Loucy (cell line): ENCODE measurements at regions not wholly inside any gene's neighbourhood (a gene's known extent, or its start where the extent isn't known, plus 50 kb on each side); places are given as distances from the start of the nearest gene placed in this dataset.
A peak's percentile ranks its signal among the peaks of the same experiment; 100 is the strongest.

Source experiments
- H2AFZ ChIP-seq: fragments of 200-600 bp; sonication (generic); 2 replicates; pipeline ENCODE4 v1.6.0; 2016; ENCODE audit warnings: antibody characterized with exemption, mild to moderate bottlenecking, low read length, moderate library complexity
- H3F3A ChIP-seq: fragments of 200-600 bp; 2 replicates; pipeline ENCODE4 v1.6.0; 2016; ENCODE audit warnings: antibody characterized with exemption, low read depth, mild to moderate bottlenecking
- H3K27me3 ChIP-seq: fragments of 200-600 bp; sonication (generic); 2 replicates; pipeline ENCODE4 v1.6.1; 2014; ENCODE audit warnings: low read length, mild to moderate bottlenecking; ENCODE audit not compliant: insufficient read depth, poor library complexity, severe bottlenecking
- H3K36me3 ChIP-seq: fragments of 200-600 bp; sonication (generic); 2 replicates; pipeline ENCODE4 v1.6.1; 2016; ENCODE audit warnings: low read length; ENCODE audit not compliant: insufficient read depth
- H3K4me1 ChIP-seq: fragments of 200-600 bp; sonication (generic); 2 replicates; pipeline ENCODE4 v1.5.1; 2014; ENCODE audit warnings: low read length, mild to moderate bottlenecking; ENCODE audit not compliant: insufficient read depth, poor library complexity, severe bottlenecking
- H3K4me2 ChIP-seq: fragments of 200-600 bp; sonication (generic); 2 replicates; pipeline ENCODE4 v1.6.0; 2014; ENCODE audit warnings: antibody characterized with exemption, low read length, low read depth, mild to moderate bottlenecking; ENCODE audit not compliant: poor library complexity, severe bottlenecking
- H3K4me3 ChIP-seq: fragments of 200-600 bp; sonication (generic); 2 replicates; pipeline ENCODE4 v1.5.1; 2014; ENCODE audit warnings: low read length, mild to moderate bottlenecking, mixed read lengths; ENCODE audit not compliant: poor library complexity, severe bottlenecking
- H3K79me2 ChIP-seq: fragments of 200-600 bp; sonication (generic); 2 replicates; pipeline ENCODE4 v1.6.1; 2014; ENCODE audit warnings: low read length; ENCODE audit not compliant: insufficient read depth
- H3K9ac ChIP-seq: fragments of 200-600 bp; sonication (generic); 2 replicates; pipeline ENCODE4 v1.6.0; 2014; ENCODE audit warnings: mild to moderate bottlenecking, low read depth, low read length, moderate library complexity; ENCODE audit not compliant: poor library complexity, severe bottlenecking
- H3K9me2 ChIP-seq: fragments of 200-600 bp; sonication (generic); replicated peaks from 2 replicates; pipeline ENCODE4 v1.6.1; 2016; ENCODE audit warnings: low read depth, low read length, mixed read lengths
- H3K9me3 ChIP-seq: fragments of 200-600 bp; sonication (generic); 2 replicates; pipeline ENCODE4 v1.6.1; 2014; ENCODE audit warnings: mild to moderate bottlenecking, antibody characterized with exemption, low read length, low read depth; ENCODE audit not compliant: insufficient read depth
- H4K20me1 ChIP-seq: fragments of 200-600 bp; sonication (generic); 2 replicates; pipeline ENCODE4 v1.6.0; 2014; ENCODE audit warnings: antibody characterized with exemption, low read length, mild to moderate bottlenecking; ENCODE audit not compliant: insufficient read depth, poor library complexity, severe bottlenecking
- EZH2phosphoT487 ChIP-seq: fragments of 200-600 bp; IDR thresholded peaks from 2 replicates; pipeline ENCODE4 v1.6.1; 2018; ENCODE audit warnings: antibody characterized with exemption, mild to moderate bottlenecking, moderate library complexity, borderline replicate concordance
- TF ChIP-seq, protein P1 (sequence below): fragments of 200-600 bp; sonication (generic); conservative IDR thresholded peaks from 2 replicates; pipeline ENCODE4 v1.5.1; 2014; ENCODE audit warnings: mild to moderate bottlenecking, antibody characterized with exemption, low read length

DNA sequence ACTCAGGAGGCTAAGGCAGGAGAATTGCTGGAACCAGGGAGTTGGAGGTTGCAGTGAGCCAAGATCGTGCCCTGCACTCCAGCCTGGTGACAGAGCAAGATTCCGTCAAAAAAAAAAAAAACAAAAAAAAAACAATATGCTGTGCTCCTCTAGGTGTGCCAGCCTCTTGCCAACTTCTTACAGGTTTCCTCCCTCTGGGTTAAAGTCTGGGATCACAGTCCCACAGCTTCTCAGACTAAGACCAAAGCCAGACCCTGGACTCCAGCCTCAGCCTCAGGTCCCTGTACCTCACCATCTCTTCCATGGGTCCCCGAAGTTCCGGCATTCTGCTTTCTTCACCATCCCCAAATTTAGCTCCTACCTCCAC is 180.8 kb upstream of the MVB12B start:
- Histone ChIP-seq H2AFZ (peak overlapping the region; percentile 72), H3K9me3 (peaks cover 7% of the 10 kb centered on the region; the same call in 1 of the 2 replicates), H3F3A (0 out of 2 replicates have a peak, but pooled peaks cover 7% of the 10 kb centered on the region), H3K4me1 (peaks cover 48% of the 10 kb centered on the region), H3K4me3 (peak overlapping the region; percentile 71), H3K9ac (peak overlapping the region; percentile 73), H3K27me3 (no peaks in the 10 kb centered on the region), H3K4me2 (peak overlapping the region; percentile 75), H3K9me2 (no peaks in the 10 kb centered on the region), H3K36me3 (no peaks in the 10 kb centered on the region), H3K79me2 (no peaks in the 10 kb centered on the region), H4K20me1 (no peaks in the 10 kb centered on the region)
- TF ChIP-seq, protein P1, sequence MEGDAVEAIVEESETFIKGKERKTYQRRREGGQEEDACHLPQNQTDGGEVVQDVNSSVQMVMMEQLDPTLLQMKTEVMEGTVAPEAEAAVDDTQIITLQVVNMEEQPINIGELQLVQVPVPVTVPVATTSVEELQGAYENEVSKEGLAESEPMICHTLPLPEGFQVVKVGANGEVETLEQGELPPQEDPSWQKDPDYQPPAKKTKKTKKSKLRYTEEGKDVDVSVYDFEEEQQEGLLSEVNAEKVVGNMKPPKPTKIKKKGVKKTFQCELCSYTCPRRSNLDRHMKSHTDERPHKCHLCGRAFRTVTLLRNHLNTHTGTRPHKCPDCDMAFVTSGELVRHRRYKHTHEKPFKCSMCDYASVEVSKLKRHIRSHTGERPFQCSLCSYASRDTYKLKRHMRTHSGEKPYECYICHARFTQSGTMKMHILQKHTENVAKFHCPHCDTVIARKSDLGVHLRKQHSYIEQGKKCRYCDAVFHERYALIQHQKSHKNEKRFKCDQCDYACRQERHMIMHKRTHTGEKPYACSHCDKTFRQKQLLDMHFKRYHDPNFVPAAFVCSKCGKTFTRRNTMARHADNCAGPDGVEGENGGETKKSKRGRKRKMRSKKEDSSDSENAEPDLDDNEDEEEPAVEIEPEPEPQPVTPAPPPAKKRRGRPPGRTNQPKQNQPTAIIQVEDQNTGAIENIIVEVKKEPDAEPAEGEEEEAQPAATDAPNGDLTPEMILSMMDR, result no peak
- no peak for TF ChIP-seq EZH2phosphoT487

DNA sequence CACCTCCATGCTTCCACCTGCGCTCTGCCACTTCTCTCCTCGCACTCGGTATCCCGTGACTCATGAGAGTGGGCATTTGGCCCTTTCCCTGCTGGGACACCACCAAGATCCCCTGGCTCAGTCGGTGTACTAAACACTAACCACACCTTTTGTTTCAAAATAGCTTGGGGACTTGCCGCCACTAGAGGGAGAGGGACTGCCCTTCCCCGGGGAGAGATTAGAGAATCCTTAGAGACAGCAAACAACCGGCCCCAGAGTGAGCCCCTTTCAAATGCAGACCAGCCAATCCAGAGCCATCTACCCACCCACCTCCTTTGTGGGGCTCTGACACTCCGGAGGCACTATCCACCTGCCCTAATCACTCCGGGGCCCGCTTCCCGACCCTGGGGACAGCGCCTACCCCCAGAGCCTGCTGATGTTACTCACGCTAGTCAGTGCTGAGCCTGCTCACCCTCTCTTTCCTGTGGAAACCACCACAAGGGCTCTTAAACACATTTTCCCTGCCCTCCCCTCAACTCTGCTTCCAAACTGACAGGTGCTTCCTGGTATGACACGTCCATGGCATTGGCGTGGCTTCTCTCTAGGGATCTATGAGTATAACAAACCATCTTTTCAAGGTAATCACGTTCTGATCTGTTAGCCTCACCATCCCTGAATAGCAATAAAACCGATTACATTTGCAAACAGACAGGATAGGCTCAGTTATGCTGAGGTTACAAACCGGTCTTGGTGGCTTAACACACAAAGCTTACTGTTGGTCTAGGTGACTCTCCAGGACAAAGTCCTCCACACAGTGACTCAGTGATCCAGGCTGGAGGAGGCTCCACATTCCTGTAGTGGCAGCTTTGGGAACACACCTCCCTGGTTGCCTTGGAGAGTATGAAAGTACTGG is 180.1 kb upstream of the MVB12B start:
- 0 out of 2 replicates have a peak, but pooled peaks cover 7% of the 10 kb centered on the region for H3F3A ChIP-seq
- H3K4me2 ChIP-seq, result peak overlapping the region; percentile 75
- peak overlapping the region; percentile 71 for H3K4me3 ChIP-seq
- H3K9ac ChIP-seq, result peak overlapping the region; percentile 73
- H4K20me1 ChIP-seq, result no peaks in the 10 kb centered on the region
- H3K36me3 ChIP-seq, result no peaks in the 10 kb centered on the region
- peaks cover 3% of the 10 kb centered on the region; the same call in 1 of the 2 replicates for H3K9me3 ChIP-seq
- peaks cover 48% of the 10 kb centered on the region for H3K4me1 ChIP-seq
- H3K27me3 ChIP-seq, result no peaks in the 10 kb centered on the region
- peak overlapping the region; percentile 72 for H2AFZ ChIP-seq
- H3K79me2 ChIP-seq, result no peaks in the 10 kb centered on the region
- TF ChIP-seq, protein P1, result peak; percentile 77
- TF ChIP-seq EZH2phosphoT487, result no peak
- no peaks in the 10 kb centered on the region for H3K9me2 ChIP-seq

DNA sequence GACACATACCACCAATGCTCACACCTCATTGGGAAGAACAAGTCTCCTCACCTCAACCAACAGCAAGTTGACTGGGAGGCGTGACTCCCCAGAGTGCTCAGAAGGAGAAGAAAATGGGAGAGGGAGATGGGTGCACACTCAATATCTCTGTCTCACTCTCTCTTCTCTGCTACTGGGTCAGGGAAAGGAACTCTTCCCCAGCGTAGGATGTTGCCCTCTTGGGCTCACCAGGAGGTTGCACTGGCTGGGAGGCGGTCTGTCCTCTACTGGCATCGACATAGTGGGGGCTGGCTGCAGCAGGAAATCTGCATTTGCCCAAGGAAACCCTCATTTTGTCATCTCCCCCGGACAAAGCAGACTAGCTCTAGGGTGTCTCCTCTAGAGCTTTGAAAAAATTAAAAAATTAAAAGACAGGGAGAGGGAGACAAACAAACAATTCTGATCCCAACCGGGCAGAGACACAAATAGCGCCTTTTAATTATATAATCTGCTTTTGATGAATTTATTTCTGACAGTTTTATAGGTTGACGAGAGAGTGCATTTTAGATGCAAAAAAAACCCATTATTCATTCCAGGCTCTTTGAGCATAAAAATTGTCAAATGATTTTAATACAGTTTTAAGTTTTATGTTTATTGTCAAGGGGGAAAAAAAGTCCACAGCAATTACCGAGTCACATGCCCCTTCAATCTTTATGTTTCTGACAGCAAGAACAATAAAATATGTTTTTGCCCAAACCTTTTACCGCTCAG is 179.3 kb upstream of the MVB12B start:
- Histone ChIP-seq H3K4me2 (peak overlapping the region; percentile 75), H4K20me1 (no peaks in the 10 kb centered on the region), H3K4me3 (peak overlapping the region; percentile 71), H3K9ac (peak overlapping the region; percentile 73), H3K9me3 (no peaks in the 10 kb centered on the region), H3F3A (0 out of 2 replicates have a peak, but pooled peaks cover 7% of the 10 kb centered on the region), H3K36me3 (no peaks in the 10 kb centered on the region), H3K9me2 (no peaks in the 10 kb centered on the region), H2AFZ (peak overlapping the region; percentile 72), H3K27me3 (no peaks in the 10 kb centered on the region), H3K4me1 (peaks cover 48% of the 10 kb centered on the region), H3K79me2 (no peaks in the 10 kb centered on the region)
- TF ChIP-seq, protein P1, result no peak
- TF ChIP-seq EZH2phosphoT487, result no peak
